HG02981 (cell line): ENCODE measurements at regions not wholly inside any gene's neighbourhood (a gene's known extent, or its start where the extent isn't known, plus 50 kb on each side); places are given as distances from the start of the nearest gene placed in this dataset.
"Not testable (repeated sequence)": the region's sequence is repeated elsewhere in the genome, so short reads cannot be mapped to it uniquely, and the experiment has no call there.

Experiments
- ATAC-seq: cut with Tn5 transposase; IDR thresholded peaks from one replicate; pipeline ENCODE4 v1.9.1; 2021; ENCODE audit warnings: mild to moderate bottlenecking, moderate library complexity; ENCODE audit not compliant: unreplicated experiment

GRCh38 chr14:21874946-21875345 lies 201.3 kb upstream of the OR4E1 start:
- ATAC-seq, result no peak

DNA sequence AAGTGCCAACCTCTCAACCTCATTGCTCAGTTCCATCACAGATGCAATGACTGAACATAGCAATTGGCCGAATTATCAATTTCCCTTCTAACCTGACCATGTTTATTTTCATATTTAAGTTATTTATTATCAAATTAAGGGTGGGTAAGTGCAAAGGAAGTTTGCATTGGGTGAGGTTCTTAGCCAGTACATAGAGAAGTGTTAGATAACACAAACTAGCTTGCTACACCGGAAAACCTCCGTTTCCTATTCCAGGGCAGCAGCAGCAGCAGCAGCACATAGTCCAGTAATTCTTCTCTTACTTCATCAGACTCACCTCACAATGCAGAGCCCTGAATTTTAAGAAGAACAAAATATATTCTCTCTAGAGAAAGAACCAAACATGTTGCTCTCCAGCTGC lies 200.5 kb upstream of the OR4E1 start:
- ATAC-seq, result no peak

GRCh38 chr14:21868442-21869046 lies 194.9 kb upstream of the OR4E1 start:
- peak; percentile 56 for ATAC-seq

GRCh38 chr14:21867541-21867940 lies 193.9 kb upstream of the OR4E1 start:
- ATAC-seq, result no peak

- no peak for ATAC-seq
Observed at GRCh38 chr14:21866479-21866878, 192.9 kb upstream of the OR4E1 start.

- no peak for ATAC-seq
Observed at GRCh38 chr14:21863289-21863688, 189.7 kb upstream of the OR4E1 start.

GRCh38 chr14:21861153-21861552 lies 187.5 kb upstream of the OR4E1 start:
- ATAC-seq, result no peak

- no peak for ATAC-seq
Observed at GRCh38 chr14:21860172-21860571, 186.6 kb upstream of the OR4E1 start.

- ATAC-seq, result no peak
Observed at GRCh38 chr14:21852775-21853174, 179.2 kb upstream of the OR4E1 start.

DNA sequence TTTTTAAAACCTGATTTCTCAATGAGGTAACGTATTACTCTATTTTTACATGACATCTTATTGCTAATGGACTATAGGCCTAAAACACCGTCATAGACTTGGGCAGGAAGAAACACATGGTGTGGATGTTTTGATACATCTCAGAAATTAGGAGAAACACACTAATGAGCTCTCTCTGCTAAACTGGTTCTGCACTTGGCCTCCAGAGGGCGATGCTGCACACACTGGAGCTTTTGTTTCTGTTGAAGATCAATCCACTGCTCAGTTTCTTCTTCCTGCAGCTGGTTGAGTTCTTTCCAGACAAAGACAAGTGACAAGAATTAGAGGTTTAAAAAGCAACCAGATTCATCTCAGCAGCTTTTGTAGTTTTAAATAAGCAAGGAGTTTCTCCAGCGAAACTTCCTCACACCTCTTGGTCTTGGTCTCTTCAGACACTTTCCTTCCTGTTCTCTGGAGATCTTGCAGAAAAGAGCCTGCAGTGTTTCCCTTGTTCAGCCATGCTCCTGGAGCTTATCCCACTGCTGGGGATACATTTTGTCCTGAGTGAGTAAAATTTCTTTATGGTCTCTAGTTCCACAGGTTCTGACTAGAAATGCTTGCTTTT lies 178.5 kb upstream of the OR4E1 start:
- no peak for ATAC-seq

GRCh38 chr14:21846902-21847301 lies 173.3 kb upstream of the OR4E1 start:
- ATAC-seq, result not testable (repeated sequence)

DNA sequence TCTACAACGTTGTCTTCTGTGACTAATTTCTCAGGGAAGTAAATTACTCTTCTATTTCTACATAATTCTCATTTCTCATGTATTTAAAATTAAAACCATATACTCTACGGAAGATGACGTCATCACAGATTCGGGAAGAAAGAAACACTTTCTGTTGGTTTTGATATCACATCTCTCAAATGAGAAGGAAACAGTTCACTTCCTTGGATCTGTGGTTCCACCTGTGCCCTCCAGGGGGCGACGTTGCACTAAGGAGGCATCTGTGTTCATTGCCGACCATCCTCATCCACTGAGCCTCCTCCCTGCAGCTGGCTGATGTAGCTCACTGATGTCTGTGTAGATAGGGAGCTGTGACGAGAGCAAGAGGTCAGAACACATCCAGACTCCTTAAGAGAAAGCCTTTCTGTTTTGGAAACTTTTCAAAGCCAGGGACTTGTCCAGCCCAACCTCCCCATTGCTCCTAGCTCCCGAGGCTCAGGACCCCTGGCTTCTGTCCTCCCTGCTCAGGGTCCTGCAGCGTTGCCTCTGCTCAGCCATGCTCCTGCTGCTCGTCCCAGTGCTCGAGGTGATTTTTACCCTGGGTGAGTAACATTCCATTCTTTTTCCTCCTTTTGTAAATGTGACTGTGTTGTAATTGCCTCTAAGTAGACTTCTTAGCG lies 172.7 kb upstream of the OR4E1 start:
- no peak for ATAC-seq

- no peak for ATAC-seq
Observed at GRCh38 chr14:21840765-21841164, 167.1 kb upstream of the OR4E1 start.

- ATAC-seq, result no peak
Observed at GRCh38 chr14:21833836-21834235, 160.2 kb upstream of the OR4E1 start.

DNA sequence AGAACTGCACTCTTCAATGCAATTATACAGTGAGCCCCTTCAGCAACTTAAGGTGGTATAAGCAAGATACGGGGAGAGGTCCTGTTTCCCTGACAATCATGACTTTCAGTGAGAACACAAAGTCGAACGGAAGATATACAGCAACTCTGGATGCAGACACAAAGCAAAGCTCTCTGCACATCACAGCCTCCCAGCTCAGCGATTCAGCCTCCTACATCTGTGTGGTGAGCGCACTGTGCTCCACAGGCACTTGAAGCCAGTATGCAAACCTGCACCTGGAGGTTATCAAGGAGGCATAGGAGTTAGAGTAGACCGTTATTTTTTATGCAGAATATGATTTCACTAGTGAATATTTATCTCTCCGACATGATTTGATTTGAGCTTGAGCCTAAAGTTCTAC lies 152.2 kb upstream of the OR4E1 start:
- ATAC-seq, result no peak

DNA sequence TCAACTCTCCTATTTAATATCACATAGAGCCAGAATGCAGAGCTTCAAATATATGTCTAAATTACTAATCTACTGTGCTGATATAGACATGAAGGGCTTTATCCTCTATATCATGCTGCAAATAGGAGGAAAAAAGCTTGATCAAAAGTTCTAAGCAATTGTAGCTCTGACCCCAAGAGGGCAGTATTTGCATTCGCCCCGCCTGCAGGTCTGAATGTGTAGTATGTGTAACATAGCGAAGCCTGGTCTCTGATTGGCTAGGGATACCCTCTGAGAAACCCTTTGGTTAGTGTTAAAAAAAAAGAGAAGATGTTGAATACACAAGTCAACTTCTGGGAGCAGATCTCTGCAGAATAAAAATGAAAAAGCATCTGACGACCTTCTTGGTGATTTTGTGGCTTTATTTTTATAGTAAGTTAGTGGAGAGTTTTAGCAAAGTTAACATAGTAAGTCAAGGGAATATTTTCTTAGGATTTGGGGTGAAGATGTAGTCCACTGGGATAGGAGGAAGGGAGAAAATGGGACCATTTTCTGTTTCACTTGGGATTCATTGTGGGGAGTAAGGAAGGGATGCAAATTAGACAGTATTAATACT lies 151.6 kb upstream of the OR4E1 start:
- no peak for ATAC-seq

GRCh38 chr14:21822109-21822508 lies 148.5 kb upstream of the OR4E1 start:
- ATAC-seq, result no peak

- ATAC-seq, result no peak
Observed at GRCh38 chr14:21820631-21821030, 147.0 kb upstream of the OR4E1 start.

DNA sequence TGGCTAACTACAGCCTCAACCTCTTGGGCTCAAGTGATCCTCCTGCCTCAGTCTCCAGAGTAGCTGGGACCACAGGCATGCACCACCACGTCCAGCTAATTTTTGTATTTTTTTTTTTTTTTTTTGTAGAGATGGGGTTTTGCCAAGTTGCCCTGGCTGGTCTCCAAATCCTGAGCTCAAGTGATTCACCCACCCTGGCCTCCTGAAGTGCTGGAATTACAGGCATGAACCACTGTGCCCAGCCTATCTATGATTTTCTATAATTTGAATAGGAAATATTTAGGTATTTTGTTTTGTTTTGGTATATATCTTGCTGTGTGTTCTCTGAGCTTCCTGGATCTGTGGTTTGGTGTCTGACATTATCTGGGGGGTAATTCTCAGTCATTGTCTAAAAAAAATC lies 146.3 kb upstream of the OR4E1 start:
- ATAC-seq, result not testable (repeated sequence)

GRCh38 chr14:21817010-21817409 lies 143.4 kb upstream of the OR4E1 start:
- ATAC-seq, result not testable (repeated sequence)

- no peak for ATAC-seq
Observed at GRCh38 chr14:21807975-21808374, 134.4 kb upstream of the OR4E1 start.

DNA sequence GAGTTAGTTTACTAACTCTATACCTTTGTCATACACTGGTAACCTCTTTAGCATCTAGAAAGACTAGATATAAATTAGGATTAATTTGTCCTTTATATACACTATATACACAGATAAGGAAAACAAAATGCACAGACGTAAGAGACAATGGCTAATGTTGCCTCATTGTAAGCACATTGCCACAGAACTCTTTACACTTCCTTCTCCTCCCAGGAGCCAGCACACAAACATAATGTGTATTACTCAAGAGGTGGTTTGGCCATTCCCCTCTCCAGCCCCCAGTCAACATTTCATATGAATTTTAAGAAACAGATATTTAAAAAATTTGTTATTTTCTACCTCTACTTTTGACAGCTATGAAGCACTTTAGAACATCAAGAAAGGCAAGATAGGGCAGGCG lies 131.4 kb upstream of the OR4E1 start:
- no peak for ATAC-seq
